Superior temporal gyrus (tissue), 1 donor: ENCODE measurements at regions not wholly inside any gene's neighbourhood (a gene's known extent, or its start where the extent isn't known, plus 50 kb on each side); places are given as distances from the start of the nearest gene placed in this dataset.

Experiments used
- DNase-seq: peaks from one replicate; pipeline ENCODE4 v3.0.0-alpha.2; 2016; ENCODE audit errors: extremely low spot score

GRCh38 chrX:39941332-39941920 lies 156.3 kb downstream of the BCOR start:
- no peak for DNase-seq

GRCh38 chrX:39944416-39944815 lies 153.3 kb downstream of the BCOR start:
- no peak for DNase-seq

- DNase-seq = no peak
These were observed 152.0 kb downstream of the BCOR start for GRCh38 chrX:39945709-39946108.

GRCh38 chrX:39946822-39947221 lies 150.9 kb downstream of the BCOR start:
- no peak for DNase-seq

GRCh38 chrX:39948582-39948981 lies 149.2 kb downstream of the BCOR start:
- DNase-seq = no peak

GRCh38 chrX:39950018-39950688 lies 147.6 kb downstream of the BCOR start:
- DNase-seq = no peak

GRCh38 chrX:39952989-39953388 lies 144.8 kb downstream of the BCOR start:
- no peak for DNase-seq

- no peak for DNase-seq
These were observed 143.9 kb downstream of the BCOR start for GRCh38 chrX:39953879-39954278.

- DNase-seq = no peak
These were observed 142.9 kb downstream of the BCOR start for GRCh38 chrX:39954851-39955250.

GRCh38 chrX:39955625-39956024 lies 142.1 kb downstream of the BCOR start:
- DNase-seq = no peak

GRCh38 chrX:39956803-39957394 lies 140.9 kb downstream of the BCOR start:
- no peak for DNase-seq

- DNase-seq = no peak
These were observed 139.8 kb downstream of the BCOR start for GRCh38 chrX:39957816-39958566.

- no peak for DNase-seq
These were observed 138.9 kb downstream of the BCOR start for GRCh38 chrX:39958850-39959249.

- DNase-seq = no peak
These were observed 137.5 kb downstream of the BCOR start for GRCh38 chrX:39960219-39960618.

- no peak for DNase-seq
These were observed 136.3 kb downstream of the BCOR start for GRCh38 chrX:39961441-39961840.

GRCh38 chrX:39965051-39965573 lies 132.6 kb downstream of the BCOR start:
- no peak for DNase-seq

- no peak for DNase-seq
These were observed 131.6 kb downstream of the BCOR start for GRCh38 chrX:39966176-39966575.

- DNase-seq = no peak
These were observed 130.4 kb downstream of the BCOR start for GRCh38 chrX:39967348-39967747.

- DNase-seq = no peak
These were observed 128.5 kb downstream of the BCOR start for GRCh38 chrX:39969099-39969818.

GRCh38 chrX:39969819-39970504 lies 127.8 kb downstream of the BCOR start:
- no peak for DNase-seq

GRCh38 chrX:39971760-39972159 lies 126.0 kb downstream of the BCOR start:
- no peak for DNase-seq
